ENCODE measurements at regions not wholly inside any gene's neighbourhood (a gene's known extent, or its start where the extent isn't known, plus 50 kb on each side); places are given as distances from the start of the nearest gene placed in this dataset.

DNA sequence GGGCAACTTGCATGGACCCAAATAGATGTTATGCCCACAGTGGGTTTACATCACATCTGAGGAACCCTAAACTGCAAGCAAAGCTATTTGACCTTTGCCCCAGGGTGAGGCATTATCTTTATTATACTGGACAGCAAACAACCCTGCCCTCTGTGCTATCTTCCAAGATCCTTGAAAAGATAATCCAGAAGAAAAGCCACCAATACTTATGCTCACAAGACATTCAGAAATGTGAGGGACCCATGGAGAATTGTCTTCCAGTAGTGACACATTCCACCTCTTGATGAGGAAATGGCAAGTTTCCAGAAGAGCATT is 53.0 kb upstream of the NDUFV2 start:
- TF ChIP-seq, protein P1, sequence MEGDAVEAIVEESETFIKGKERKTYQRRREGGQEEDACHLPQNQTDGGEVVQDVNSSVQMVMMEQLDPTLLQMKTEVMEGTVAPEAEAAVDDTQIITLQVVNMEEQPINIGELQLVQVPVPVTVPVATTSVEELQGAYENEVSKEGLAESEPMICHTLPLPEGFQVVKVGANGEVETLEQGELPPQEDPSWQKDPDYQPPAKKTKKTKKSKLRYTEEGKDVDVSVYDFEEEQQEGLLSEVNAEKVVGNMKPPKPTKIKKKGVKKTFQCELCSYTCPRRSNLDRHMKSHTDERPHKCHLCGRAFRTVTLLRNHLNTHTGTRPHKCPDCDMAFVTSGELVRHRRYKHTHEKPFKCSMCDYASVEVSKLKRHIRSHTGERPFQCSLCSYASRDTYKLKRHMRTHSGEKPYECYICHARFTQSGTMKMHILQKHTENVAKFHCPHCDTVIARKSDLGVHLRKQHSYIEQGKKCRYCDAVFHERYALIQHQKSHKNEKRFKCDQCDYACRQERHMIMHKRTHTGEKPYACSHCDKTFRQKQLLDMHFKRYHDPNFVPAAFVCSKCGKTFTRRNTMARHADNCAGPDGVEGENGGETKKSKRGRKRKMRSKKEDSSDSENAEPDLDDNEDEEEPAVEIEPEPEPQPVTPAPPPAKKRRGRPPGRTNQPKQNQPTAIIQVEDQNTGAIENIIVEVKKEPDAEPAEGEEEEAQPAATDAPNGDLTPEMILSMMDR (IDR thresholded peaks at IDR 0.05): no peak
- no peak for TF ChIP-seq POLR2A (IDR thresholded peaks at IDR 0.05; ENCODE audit: low read depth)
- TF ChIP-seq POLR2AphosphoS5 (IDR thresholded peaks at IDR 0.05): no peak
